SK-N-MC (cell line): ENCODE measurements at regions not wholly inside any gene's neighbourhood (a gene's known extent, or its start where the extent isn't known, plus 50 kb on each side); places are given as distances from the start of the nearest gene placed in this dataset.

Experiments used
- EZH2 ChIP-seq: fragments of 200-600 bp; sonication (generic); IDR thresholded peaks from one replicate; pipeline ENCODE4 v1.6.1; 2017; ENCODE audit warnings: antibody characterized with exemption
- FOXP2 ChIP-seq: optimal IDR thresholded peaks from 2 replicates; pipeline ENCODE3; 2011; ENCODE audit warnings: mild to moderate bottlenecking, moderate library complexity; ENCODE audit not compliant: insufficient read depth; ENCODE audit errors: extremely low read length, control extremely low read depth
- POLR2AphosphoS5 ChIP-seq: IDR thresholded peaks from 2 replicates; pipeline ENCODE4 v1.6.1; 2012; ENCODE audit warnings: mild to moderate bottlenecking, low read depth, low read length, borderline replicate concordance

DNA sequence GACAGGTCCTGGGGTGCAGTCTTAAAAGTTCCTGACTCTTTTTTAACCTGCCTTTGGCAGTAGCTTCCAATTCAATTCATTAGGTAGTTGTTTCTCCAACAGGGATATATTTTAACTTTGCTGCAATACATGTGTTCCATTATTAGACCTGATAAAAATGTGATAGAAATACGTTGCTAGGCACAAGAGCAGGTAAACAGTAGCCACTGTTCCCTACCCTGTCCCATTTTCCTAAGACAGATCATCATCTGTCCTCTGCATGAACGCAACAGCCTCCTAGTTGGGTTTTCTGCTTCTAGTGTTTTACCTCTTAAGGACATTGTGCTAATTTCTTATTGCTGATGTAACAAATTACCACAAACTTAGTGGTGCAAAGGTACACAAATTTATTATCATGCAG is 156.8 kb downstream of the SNAPC1 start:
- TF ChIP-seq EZH2 (no peak), POLR2AphosphoS5 (no peak), FOXP2 (no peak)
